Activated naive CD8-positive, alpha-beta T cell treated with anti-CD3 and anti-CD28 coated beads for 36 hours (primary cell): ENCODE measurements at regions not wholly inside any gene's neighbourhood (a gene's known extent, or its start where the extent isn't known, plus 50 kb on each side); places are given as distances from the start of the nearest gene placed in this dataset.
"Not testable (repeated sequence)": the region's sequence is repeated elsewhere in the genome, so short reads cannot be mapped to it uniquely, and the experiment has no call there.

Source experiments
- DNase-seq: peaks from one replicate; pipeline ENCODE4 v3.0.0; 2021
- H3K27ac Mint-ChIP-seq: one replicate; pipeline ENCODE4 v1.8.0; 2022; ENCODE audit warnings: mild to moderate bottlenecking, moderate library complexity, mixed read lengths
- H3K27me3 Mint-ChIP-seq: one replicate; pipeline ENCODE4 v1.8.0; 2022; ENCODE audit warnings: mild to moderate bottlenecking, mixed read lengths
- H3K36me3 Mint-ChIP-seq: one replicate; pipeline ENCODE4 v1.8.0; 2021; ENCODE audit warnings: mild to moderate bottlenecking, mixed read lengths
- H3K4me1 Mint-ChIP-seq: one replicate; pipeline ENCODE4 v1.8.0; 2021; ENCODE audit warnings: mixed read lengths
- H3K4me3 Mint-ChIP-seq: one replicate; pipeline ENCODE4 v1.8.0; 2022; ENCODE audit warnings: mild to moderate bottlenecking, moderate library complexity, mixed read lengths
- H3K9me3 Mint-ChIP-seq: one replicate; pipeline ENCODE4 v1.8.0; 2022; ENCODE audit warnings: mixed read lengths

DNA sequence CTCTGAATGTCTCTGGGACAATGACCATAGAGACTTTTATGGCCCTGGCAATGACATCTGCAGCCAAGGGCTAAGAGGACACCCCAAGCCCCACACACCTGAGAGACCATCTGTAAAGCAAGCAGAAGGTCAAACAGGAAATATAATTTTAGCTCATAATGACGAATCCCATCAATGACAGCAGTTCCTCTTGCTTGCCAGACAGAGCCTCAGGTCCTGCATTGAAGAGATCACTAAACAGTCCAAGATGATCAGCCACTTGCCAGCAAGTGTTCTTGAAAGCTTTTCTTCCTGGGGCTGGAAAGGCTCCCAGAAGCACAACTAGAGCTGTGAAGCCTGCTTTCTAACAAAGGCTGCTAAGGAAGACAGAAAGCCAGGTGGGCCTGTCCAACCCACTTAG, 993.7 kb upstream of the AUTS2 start:
- H3K27ac Mint-ChIP-seq = no peak overlapping the region
- no peak for DNase-seq
- H3K9me3 Mint-ChIP-seq = peaks cover 15% of the 10 kb centered on the region
- H3K4me1 Mint-ChIP-seq = no peaks in the 10 kb centered on the region
- no peaks in the 10 kb centered on the region for H3K27me3 Mint-ChIP-seq
- no peaks in the 10 kb centered on the region for H3K36me3 Mint-ChIP-seq
- no peak overlapping the region for H3K4me3 Mint-ChIP-seq

DNA sequence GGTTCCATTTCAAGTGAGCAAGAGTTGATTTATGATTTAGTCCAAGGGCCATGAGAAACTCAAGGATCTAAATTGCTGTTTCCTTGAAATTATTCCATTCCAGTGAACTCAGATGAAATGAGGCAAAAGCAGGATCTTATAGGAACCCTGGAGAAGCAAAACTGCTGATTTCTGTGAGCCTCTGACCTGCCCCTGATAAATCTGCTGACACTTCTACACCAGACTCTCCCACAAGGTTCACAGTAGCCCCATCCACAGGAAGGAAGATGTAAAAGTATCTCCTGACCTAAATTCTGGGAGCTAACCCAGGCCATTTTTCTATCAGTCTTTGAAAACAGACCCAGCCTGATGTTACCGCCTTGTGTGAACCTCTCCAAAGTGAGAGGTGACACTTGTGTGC, 987.6 kb upstream of the AUTS2 start:
- Mint-ChIP-seq H3K9me3 (peaks cover 23% of the 10 kb centered on the region), H3K4me1 (no peaks in the 10 kb centered on the region), H3K4me3 (no peak overlapping the region), H3K36me3 (no peaks in the 10 kb centered on the region), H3K27ac (no peak overlapping the region), H3K27me3 (no peaks in the 10 kb centered on the region)
- DNase-seq = no peak

DNA sequence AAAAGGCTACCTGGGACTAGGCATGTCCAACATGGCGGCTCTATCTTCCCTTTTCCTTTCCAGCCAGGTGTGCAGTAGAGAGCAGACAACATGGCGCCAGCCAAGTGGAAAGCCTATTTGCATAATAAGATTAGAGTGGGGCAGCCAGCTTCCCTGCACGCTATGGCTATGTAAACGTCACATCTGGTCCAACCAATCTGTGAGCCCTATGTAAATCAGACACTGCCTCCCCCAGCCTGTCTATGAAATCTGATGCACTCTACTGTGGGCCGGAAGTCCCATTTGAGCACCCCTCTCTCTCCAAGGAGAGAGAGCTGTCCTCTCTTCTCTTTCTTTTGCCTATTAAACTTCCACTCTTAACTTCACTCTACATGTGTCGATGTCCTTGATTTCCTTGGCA, 984.9 kb upstream of the AUTS2 start:
- DNase-seq = no peak
- H3K9me3 Mint-ChIP-seq = peaks cover 27% of the 10 kb centered on the region
- H3K27me3 Mint-ChIP-seq = no peaks in the 10 kb centered on the region
- H3K4me1 Mint-ChIP-seq = no peaks in the 10 kb centered on the region
- H3K36me3 Mint-ChIP-seq = no peaks in the 10 kb centered on the region
- no peak overlapping the region for H3K27ac Mint-ChIP-seq
- H3K4me3 Mint-ChIP-seq = no peak overlapping the region

DNA sequence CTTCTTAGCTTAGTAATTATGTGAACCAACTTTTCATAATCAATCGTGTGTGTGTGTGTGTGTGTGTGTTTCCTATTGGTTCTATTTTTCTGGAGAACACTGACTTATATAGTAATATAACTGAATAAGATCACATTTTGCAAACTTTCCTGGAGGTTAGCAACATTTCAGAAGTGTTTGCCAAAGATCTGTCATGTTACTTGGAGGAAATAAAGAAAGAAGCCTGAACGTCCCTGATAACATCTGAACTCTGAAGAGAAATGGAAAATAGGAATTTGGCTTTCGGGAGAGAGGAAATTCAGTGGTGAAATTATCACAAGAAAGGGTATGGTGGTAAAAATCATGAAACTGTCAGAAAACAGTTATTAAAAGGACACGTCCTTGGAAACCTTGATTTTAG, 984.4 kb upstream of the AUTS2 start:
- Mint-ChIP-seq H3K36me3 (no peaks in the 10 kb centered on the region), H3K27ac (no peak overlapping the region), H3K4me1 (no peaks in the 10 kb centered on the region), H3K9me3 (peaks cover 24% of the 10 kb centered on the region), H3K4me3 (no peak overlapping the region), H3K27me3 (no peaks in the 10 kb centered on the region)
- DNase-seq = no peak

DNA sequence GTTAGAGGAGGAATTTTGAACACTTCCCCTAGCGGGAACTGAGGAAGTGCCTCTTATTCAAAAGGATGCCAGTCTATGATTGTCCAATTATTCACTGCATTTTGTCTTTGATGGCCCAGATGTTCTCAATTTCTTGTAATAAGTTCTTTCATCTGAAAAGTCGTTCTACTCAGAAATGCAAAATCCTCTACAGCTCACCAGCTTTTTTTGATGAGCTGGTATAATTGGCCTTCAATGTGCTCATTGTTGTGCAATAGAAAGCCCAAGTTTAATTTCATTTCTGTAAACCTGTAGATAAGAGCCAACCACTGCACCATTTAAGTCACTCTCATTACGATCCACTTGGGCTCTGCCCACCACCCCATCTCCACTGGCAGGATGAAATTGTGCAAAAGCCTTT, 978.7 kb upstream of the AUTS2 start:
- no peak for DNase-seq

DNA sequence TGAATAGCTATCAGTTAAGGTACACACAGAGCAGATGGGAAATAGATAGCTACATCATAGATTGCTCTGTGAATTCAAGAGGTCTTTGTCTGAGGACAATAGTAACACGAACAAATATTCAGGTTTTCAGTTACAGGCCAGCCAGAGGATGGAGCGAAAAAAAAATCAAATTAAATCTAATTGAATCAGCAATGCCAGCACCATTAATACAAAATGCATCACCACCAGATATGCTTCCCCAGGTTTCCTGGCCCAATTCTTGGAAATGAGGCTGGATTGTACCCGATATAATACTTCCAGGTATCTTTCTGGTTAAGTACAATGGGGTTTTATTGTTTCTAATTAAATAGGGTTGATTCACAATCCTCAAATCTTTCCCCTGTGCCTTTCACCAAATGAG, 975.8 kb upstream of the AUTS2 start:
- Mint-ChIP-seq H3K27ac (no peak overlapping the region), H3K36me3 (no peaks in the 10 kb centered on the region), H3K4me1 (no peaks in the 10 kb centered on the region), H3K9me3 (peaks cover 4% of the 10 kb centered on the region), H3K4me3 (no peak overlapping the region), H3K27me3 (no peaks in the 10 kb centered on the region)
- DNase-seq = no peak

More for the DNA sequence above, 978.7 kb upstream of the AUTS2 start:
- H3K4me1 Mint-ChIP-seq = no peaks in the 10 kb centered on the region
- H3K9me3 Mint-ChIP-seq = peaks cover 16% of the 10 kb centered on the region
- no peaks in the 10 kb centered on the region for H3K27me3 Mint-ChIP-seq
- H3K36me3 Mint-ChIP-seq = no peaks in the 10 kb centered on the region
- H3K27ac Mint-ChIP-seq = no peak overlapping the region
- H3K4me3 Mint-ChIP-seq = no peak overlapping the region

DNA sequence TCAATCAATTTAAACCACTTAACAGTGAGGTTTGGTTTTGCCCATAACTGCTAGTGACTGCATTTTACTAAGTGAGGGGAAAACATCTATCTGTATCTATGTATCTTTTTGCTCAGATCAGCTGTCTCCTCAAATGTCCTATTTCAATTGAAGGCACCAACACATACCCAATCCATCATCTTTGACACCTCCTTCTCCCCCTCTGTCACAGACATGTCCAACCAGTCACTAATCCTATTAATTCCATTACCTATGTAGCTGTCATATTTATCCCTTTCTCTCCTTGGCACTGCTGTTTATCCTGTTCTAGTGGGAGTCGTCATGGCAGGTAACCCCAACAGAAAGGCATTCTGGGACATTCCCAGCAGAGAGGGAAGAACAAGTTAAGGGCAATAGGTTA, 975.2 kb upstream of the AUTS2 start:
- Mint-ChIP-seq H3K4me3 (no peak overlapping the region), H3K36me3 (no peaks in the 10 kb centered on the region), H3K4me1 (no peaks in the 10 kb centered on the region), H3K27me3 (no peaks in the 10 kb centered on the region), H3K27ac (no peak overlapping the region), H3K9me3 (no peaks in the 10 kb centered on the region)
- no peak for DNase-seq

DNA sequence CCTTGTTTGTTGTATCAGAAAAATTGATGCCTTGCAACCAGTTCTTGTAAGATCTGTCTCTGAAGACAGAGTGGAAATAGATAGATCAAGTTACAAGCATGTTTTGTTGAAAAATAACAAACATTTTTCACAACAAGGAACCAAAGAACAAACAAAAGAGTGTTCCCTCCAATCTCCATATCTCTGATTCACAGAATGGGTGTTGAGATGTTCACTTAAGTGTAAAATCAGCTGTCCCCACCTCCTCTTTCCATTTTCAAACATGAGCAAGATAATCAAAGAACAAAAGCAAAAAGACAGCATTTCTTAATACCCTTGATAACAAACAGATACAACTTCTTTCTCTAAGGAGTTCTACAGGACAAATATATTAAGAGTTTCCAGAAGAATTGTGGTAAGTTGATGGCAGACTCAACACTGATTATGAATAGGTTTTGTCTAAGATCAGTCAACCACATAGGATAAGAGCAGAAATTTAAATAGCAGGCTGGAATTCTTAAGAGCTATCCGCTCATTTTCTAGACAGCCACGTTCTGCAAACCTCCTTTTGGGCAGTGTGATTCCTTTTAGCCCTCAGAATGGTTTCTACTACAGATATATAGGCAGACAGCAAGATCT, 970.9 kb upstream of the AUTS2 start:
- H3K9me3 Mint-ChIP-seq = peaks cover 9% of the 10 kb centered on the region
- no peak overlapping the region for H3K4me3 Mint-ChIP-seq
- DNase-seq = no peak
- no peaks in the 10 kb centered on the region for H3K27me3 Mint-ChIP-seq
- no peaks in the 10 kb centered on the region for H3K36me3 Mint-ChIP-seq
- no peak overlapping the region for H3K27ac Mint-ChIP-seq
- no peaks in the 10 kb centered on the region for H3K4me1 Mint-ChIP-seq

DNA sequence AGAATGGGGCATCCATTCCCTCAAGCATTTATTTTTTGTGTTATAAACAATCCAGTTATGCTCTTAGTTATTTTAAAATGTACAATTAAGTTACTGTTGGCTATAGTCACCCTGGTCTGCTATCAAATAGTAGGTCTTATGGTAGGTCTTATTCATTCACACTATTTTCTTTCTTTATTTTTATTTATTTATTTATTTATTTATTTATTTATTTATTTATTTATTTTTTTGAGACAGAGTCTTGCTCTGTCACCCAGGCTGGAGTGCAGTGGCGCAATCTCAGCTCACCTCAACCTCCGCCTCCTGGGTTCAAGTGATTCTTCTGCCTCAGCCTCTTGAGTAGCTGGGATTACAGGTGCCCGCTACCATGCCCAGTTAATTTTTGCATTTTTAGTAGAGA, 967.4 kb upstream of the AUTS2 start:
- H3K4me3 Mint-ChIP-seq, H3K27me3 Mint-ChIP-seq, H3K27ac Mint-ChIP-seq, H3K36me3 Mint-ChIP-seq, H3K4me1 Mint-ChIP-seq, DNase-seq: not testable (repeated sequence)
- H3K9me3 Mint-ChIP-seq = peaks cover 15% of the 10 kb centered on the region

DNA sequence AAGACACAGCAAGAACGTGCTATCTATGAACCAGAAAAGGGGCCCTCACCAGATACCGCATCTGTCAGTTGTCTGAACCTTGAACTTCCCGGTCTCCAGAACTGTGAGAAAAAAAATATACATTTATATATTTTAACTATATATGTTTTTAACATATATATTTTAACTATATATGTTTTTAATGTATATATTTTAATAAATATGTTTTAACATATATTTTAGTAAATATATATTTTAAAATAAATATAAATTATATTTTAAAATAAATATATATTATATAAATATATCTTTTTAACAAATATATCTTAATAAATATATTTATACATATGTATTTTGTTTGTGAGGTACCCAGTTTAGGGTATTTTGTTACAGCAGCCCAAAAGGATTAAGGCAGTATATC, 958.2 kb upstream of the AUTS2 start:
- no peak overlapping the region for H3K4me3 Mint-ChIP-seq
- DNase-seq = no peak
- no peaks in the 10 kb centered on the region for H3K36me3 Mint-ChIP-seq
- peaks cover 6% of the 10 kb centered on the region for H3K9me3 Mint-ChIP-seq
- no peak overlapping the region for H3K27ac Mint-ChIP-seq
- H3K27me3 Mint-ChIP-seq = no peaks in the 10 kb centered on the region
- no peaks in the 10 kb centered on the region for H3K4me1 Mint-ChIP-seq

DNA sequence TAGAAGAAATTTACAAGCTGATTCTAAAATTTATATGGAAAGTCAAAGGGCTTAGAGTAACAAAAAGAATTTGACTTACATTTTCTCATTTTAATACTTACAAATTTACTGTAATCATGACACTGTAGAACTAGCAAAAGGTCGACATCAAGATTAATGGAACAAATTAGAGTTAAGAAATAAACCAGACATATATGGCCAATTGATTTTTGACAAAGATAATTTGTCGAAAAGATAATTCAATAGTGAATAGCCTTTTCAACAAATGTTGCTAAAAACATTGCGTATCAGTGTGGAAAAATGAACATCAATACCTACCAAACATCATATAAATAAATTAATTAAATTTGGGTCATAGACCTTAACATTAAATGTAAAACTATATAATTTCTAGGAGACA, 955.5 kb upstream of the AUTS2 start:
- Mint-ChIP-seq H3K27me3 (no peaks in the 10 kb centered on the region), H3K4me3 (no peak overlapping the region), H3K36me3 (no peaks in the 10 kb centered on the region), H3K9me3 (peaks cover 8% of the 10 kb centered on the region), H3K4me1 (no peaks in the 10 kb centered on the region), H3K27ac (no peak overlapping the region)
- no peak for DNase-seq

DNA sequence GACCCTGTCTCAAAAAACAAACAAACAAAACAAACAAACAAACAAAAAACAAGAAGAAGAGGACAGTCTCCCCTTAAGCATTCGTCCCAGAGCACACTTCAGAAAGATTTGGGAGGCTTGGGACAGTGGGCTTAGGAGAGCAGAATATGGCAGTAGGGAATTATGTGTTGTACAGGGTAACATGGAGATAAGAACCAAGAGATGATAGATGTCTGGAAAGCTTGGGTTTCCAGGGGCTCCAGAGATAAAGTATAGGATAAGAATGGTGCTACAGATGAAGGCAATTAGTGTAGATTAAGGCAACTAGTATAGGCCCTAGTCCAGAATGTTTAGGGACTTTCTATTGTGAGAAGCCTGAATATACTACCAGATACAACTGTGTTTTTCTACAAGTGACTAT, 934.9 kb upstream of the AUTS2 start:
- no peak for DNase-seq
- Mint-ChIP-seq H3K36me3 (no peaks in the 10 kb centered on the region), H3K4me3 (no peak overlapping the region), H3K27ac (no peak overlapping the region), H3K4me1 (no peaks in the 10 kb centered on the region), H3K27me3 (no peaks in the 10 kb centered on the region), H3K9me3 (peaks cover 4% of the 10 kb centered on the region)

DNA sequence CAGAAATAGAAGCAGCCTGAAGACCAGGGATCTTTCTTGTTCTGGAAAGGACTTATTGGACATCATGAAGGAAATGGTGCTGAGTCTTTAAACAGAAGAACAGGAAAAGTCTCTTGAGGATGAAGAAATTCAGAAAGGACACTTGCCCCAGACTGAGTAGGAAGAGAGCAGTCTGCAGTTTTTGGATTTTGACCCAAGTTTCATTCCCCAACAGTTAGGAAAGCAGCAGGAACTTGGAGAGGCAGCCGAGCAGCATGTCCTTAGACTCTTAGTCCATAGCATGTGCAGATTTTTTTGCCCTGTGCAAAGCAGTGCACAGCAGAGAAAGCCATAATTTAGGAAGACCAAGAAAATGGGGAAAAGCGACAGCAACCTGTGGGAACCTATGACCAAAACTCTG, 927.2 kb upstream of the AUTS2 start:
- H3K36me3 Mint-ChIP-seq = no peaks in the 10 kb centered on the region
- H3K4me3 Mint-ChIP-seq = no peak overlapping the region
- no peak for DNase-seq
- H3K27me3 Mint-ChIP-seq = no peaks in the 10 kb centered on the region
- no peak overlapping the region for H3K27ac Mint-ChIP-seq
- peaks cover 11% of the 10 kb centered on the region for H3K9me3 Mint-ChIP-seq
- H3K4me1 Mint-ChIP-seq = no peaks in the 10 kb centered on the region

DNA sequence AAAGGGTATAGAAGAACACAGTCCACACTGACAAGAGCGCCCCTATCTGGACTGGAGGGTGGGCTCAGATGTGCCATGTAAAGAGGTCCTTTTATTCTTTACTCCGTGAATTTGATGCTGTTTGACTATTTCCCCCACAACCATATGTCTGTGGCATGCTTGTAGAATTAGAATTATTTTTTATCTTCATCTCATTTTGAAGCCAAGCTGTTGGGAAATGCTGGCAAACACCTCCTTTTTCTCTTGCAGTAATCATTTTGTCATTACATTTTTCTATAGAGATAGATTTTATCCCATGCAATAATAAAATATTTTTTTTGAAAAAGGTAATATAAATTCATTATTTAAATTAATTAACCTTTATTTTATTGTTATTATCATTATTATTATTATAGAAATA, 926.6 kb upstream of the AUTS2 start:
- Mint-ChIP-seq H3K36me3 (no peaks in the 10 kb centered on the region), H3K4me1 (no peaks in the 10 kb centered on the region), H3K4me3 (no peak overlapping the region), H3K27me3 (no peaks in the 10 kb centered on the region), H3K27ac (no peak overlapping the region), H3K9me3 (peaks cover 11% of the 10 kb centered on the region)
- no peak for DNase-seq

DNA sequence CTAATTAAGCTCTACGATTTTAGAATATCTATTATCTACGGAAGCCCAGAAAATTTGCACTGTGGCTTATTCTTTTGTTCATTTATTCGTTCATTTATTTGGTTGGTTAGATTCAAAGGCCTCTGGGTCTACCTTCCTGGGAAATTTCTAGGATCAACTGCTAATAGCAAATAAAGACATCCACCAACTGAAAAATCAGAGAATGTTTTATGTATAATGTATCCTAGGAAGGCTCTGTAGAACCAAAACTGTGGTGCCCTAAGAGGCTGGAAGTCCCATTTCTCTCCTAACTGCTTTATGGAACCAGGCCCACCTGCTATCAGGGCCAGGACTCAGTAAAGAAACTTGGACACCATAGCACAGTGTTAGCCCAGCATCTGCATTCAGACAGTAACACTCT, 923.4 kb upstream of the AUTS2 start:
- H3K36me3 Mint-ChIP-seq = no peaks in the 10 kb centered on the region
- no peak overlapping the region for H3K27ac Mint-ChIP-seq
- H3K4me1 Mint-ChIP-seq = no peaks in the 10 kb centered on the region
- no peaks in the 10 kb centered on the region for H3K27me3 Mint-ChIP-seq
- H3K4me3 Mint-ChIP-seq = no peak overlapping the region
- no peak for DNase-seq
- H3K9me3 Mint-ChIP-seq = peaks cover 12% of the 10 kb centered on the region

DNA sequence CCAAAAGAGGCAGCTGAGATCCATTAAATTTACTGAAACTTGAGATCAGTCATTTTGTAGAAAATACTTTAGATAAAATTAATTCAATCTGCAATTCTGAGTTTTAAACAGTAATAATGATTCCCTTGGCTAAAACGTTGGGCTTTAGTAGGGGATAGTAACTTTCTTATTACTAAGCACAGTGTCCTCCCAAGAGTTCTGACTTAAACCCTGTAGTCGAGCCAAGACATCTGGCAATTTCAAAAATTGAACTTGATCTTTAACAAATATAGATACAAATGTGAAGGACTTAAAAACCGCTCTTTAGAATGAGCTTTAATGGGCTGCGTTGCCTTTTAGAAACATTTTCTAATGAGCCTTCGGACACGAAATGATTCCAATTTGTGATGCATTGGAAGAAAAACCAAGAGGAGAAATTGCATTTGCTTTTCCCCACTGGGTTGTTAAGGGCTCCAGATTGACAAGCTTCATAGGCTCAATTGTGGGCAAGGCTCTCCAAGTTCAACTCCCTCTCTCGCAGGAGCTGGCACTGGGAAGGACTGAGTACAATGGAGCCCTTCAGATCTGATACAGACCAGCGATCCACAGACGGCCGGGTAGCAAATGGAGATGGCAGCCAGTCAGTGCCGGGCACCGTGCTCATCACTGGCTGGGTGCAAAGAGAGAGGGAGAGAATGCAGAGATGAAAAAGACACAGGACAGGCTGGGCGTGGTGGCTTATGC, 921.3 kb upstream of the AUTS2 start:
- Mint-ChIP-seq H3K27ac (no peak overlapping the region), H3K36me3 (no peaks in the 10 kb centered on the region), H3K4me1 (no peaks in the 10 kb centered on the region), H3K4me3 (no peak overlapping the region), H3K9me3 (peaks cover 12% of the 10 kb centered on the region), H3K27me3 (no peaks in the 10 kb centered on the region)
- no peak for DNase-seq
